DMS53 treated with DMSO at 0.1 percent for 48 hours (cell line): ENCODE measurements at regions not wholly inside any gene's neighbourhood (a gene's known extent, or its start where the extent isn't known, plus 50 kb on each side); places are given as distances from the start of the nearest gene placed in this dataset.
"Not testable (repeated sequence)": the region's sequence is repeated elsewhere in the genome, so short reads cannot be mapped to it uniquely, and the experiment has no call there.

Experiments
- DNase-seq: peaks from one replicate; lab custom pipeline; 2025; ENCODE audit not compliant: unreplicated experiment; lab: John Stamatoyannopoulos, UW

DNA sequence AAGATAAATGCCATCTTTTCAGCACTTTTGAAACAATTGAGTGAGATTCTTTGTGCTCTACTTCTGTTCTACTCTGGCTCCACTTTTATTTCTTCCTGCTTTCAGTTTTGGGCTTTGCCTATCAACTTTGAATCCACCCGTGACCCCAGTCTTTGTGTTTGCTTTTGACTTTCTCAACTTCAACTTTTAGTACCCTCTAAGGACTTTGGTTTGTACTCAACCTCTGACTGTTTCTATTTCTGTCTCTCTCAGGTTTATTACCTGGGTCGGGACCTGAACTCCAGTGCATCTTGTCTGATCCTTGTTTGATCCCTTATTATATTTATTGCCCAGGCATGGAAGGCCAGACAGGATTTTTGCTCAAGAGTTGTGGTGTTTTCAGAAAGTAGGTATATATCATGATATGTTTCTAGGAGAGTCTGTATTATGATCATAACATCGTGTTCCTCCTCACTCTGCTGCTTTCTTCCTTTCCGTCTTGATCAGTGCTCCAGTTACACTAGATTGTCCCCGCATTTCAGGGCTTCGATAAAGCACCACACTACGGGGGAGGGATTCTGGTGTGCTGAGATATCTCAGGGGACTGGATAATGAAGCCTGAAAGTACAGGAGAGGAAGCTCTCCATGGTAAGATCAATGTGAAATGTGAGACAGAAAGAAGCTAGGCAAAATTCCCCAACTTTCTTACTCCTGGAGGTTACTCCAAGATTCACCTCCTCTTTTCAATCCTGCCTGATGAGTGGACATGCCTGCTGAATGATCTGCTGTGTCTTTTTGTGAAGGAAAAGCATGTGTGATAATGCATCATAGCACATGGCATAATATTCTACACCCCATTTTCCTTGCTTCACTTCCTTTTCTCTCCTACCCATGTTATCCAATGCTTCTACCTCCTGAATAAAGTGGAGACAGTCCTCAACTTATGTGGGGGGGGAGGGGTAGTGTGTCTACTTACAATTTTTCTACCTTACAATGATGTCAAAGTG lies 155.5 kb upstream of the GRIN3A start:
- no peak for DNase-seq

DNA sequence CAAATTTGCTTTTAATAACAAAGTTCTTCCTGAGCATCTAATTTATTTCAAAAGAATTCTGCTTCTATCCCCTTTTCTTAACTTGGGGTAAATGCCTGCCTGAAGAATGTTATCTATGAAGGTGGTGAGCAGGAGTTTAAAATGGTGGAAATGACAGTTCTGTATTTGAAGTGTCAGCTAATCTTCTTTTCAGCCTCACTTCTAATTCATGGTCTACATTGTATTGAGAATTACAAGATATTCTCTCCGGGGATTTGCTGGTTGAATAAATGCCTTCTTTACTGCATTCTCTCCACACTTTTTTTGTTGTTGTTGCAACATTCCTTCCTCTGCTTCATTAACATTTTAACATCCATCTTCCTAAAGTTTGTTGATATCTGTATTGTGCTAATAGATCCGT lies 143.1 kb upstream of the GRIN3A start:
- DNase-seq, result no peak

DNA sequence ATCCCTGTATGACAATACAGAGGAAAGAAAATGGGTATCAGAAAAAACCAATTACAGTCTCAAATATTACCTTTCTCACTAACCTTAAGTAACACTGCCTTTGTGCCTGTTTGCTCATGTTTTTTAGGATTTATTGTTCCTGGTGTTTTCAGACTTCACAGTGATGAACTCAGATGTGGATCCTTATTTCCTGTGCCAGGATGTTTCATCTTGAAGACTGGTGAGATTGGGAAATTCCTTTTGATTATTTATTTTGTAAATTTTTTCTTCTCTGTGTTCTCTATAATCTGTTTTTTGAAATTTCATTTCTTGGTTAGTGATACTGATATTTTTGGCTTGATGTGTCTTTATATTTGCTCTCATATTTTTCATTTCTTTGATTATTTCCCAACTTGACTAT lies 142.4 kb upstream of the GRIN3A start:
- DNase-seq, result no peak

DNA sequence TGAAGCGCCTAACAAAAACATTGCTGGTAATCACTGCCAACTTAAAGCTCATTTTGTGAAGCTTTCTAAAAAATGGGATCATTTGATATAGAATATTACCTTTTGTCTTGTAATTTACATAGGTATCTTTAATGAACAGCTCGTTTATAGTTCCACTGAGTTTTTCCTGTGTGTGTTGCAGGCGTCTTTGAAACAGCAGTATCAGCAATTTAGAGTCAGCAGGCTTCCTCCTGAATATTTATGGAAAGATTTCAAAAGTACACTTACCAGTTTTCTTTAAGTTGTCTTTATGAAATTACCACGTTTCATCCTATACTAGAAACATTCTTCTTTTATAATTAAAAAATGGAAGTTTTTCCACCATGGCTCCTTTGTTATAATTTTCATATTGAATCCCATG lies 140.3 kb upstream of the GRIN3A start:
- no peak for DNase-seq

DNA sequence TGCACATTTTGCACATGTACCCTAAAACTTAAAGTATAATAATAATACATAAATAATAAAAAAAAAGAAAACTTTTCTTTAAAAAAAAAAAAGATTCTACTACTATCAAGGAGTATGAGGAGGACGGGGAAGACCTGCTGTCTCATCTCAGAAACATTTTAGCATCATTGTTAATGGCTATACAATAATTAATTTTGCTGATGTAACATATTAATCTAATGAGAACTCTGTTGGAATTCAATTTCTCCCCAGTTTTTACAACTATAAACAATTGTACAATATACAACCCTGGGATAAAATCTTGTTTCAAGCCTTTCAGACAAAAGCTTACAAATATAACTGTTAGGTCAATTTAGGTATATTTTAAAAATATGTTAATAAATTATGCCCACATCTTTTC lies 139.0 kb upstream of the GRIN3A start:
- no peak for DNase-seq

DNA sequence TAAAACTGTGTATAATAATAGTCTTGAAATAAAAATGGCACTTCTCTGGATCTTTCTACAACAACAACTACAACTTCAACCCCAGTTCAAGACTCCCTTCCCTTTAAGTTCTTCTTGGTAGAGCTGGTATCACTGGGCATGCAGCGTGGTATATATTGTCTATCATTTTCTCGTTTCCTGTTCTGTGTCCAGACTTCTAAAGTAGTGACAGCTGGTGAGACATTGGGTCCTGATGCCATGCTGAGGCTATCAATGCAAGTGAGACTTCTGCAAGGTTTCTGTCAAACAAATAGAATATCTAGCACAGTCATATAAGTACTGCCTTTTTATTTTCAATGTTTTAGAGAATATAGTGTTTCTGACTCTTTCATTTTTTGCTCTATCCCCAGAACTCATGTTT lies 123.0 kb upstream of the GRIN3A start:
- DNase-seq, result no peak

GRCh38 chr9:101860920-101861319 lies 122.5 kb upstream of the GRIN3A start:
- no peak for DNase-seq

DNA sequence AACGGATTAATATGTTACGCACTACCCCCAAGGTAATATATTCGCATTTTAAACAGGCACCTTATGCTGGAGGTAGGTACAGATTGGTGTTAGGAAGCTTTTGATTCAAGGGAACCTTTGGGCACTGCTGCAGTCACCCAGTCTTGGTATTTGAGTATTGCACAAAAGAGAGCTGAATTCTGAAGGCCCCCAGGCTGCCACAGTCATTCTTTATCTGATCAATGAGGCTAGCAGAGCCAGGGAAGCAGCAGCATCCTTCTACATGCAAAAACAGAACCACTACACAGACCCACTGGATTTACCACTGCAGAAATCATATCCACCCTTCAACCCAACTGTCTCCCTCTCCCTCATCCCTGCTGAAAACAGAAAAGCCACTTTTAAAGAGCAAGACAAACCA lies 121.2 kb upstream of the GRIN3A start:
- DNase-seq, result no peak

DNA sequence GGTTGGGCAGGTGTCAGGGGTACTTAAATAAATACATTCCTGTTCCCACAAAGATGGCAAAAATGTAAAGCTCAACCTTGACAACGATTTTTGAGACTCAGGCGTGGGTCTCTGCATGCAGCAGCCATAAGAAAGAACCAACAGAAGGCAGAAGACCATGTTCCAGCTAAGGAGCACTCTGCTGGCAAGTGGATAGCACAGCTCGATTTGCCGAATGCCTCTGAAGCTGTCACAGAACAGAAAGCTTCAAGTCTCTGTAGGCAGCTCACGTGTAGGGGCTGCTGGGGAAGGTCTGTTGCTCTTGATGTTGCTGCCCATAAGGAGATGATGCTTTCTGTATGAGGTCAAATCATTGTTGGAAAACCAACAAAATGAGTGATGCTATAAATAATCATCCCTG lies 119.6 kb upstream of the GRIN3A start:
- no peak for DNase-seq

GRCh38 chr9:101849102-101849707 lies 110.8 kb upstream of the GRIN3A start:
- no peak for DNase-seq

DNA sequence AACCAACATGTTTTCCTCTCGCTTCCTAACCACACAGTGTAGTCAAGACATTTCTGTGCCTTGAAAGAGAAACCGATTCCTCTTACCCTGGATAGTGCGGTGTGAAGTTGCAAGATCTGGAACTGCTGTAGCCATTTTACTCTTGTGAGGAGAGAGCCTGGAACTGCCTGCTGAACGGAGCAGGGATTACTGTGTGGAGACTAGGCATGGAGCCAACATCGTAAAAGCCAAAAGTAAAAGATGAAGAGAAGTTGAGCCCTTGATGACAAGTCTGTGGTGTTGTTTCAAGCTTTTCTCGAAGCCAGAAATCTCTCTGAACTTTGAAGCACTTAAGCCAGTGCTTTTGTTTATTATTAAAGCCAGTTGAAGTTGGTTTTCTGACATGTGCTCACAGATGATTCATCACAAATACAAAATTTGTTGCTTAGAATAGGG lies 110.1 kb upstream of the GRIN3A start:
- DNase-seq, result no peak

GRCh38 chr9:101846161-101846560 lies 107.7 kb upstream of the GRIN3A start:
- no peak for DNase-seq

- no peak for DNase-seq
Measured at GRCh38 chr9:101840694-101841188, 102.3 kb upstream of the GRIN3A start.

- DNase-seq, result not testable (repeated sequence)
Measured at GRCh38 chr9:101838988-101839387, 100.5 kb upstream of the GRIN3A start.

GRCh38 chr9:101836021-101836420 lies 97.6 kb upstream of the GRIN3A start:
- no peak for DNase-seq

DNA sequence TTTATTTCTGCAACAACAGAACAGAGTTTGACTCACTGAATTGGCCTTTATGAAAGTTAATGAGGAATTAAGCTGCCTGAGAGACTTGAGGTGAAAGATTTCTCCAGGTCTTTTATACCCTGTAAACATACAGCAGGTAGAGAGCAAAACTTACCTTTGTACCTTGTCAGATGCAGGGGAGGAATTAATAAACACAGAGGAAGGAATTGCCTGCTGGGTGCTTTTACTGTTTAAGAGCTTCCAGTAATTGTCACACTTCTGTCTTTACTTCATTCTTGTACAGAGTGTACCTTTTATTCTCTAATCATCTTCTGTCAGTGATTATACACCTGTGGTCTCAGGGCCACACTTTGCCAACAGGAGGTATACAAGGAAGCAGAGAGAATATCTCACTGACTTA lies 94.0 kb upstream of the GRIN3A start:
- no peak for DNase-seq

GRCh38 chr9:101821450-101821849 lies 83.0 kb upstream of the GRIN3A start:
- DNase-seq, result not testable (repeated sequence)

DNA sequence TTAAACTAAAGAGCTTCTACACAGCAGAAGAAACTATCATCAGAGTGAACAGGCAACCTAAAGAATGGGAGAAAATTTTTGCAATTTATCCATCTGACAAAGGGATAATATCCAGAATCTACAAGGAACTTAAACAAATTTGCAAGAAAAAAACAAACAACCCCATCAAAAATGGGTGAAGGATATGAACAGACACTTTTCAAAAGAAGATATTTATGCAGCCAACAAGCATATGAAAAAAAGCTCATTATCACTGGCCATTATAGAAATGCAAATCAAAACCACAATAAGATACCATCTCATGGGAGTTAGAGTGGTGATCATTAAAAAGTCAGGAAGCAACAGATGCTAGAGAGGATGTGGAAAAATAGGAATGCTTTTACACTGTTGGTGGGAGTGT lies 82.5 kb upstream of the GRIN3A start:
- DNase-seq, result not testable (repeated sequence)

GRCh38 chr9:101814064-101814463 lies 75.6 kb upstream of the GRIN3A start:
- DNase-seq, result no peak

DNA sequence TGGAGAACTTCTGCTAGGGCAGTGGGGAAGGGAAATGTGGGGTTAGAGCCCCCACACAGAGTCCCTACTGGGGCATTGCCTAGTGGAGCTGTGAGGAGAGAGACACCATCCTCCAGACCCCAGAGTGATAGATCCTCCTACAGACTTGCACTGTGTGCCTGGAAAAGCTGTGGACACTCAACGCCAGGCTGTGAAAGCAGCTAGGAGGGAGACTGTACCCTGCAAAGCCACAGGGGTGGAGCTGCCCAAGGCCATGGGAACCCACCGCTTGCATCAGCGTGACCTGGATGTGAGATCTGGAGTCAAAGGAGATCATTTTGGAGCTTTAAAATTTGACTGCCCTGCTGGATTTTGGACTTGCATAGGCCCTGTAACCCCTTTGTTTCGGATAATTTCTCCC lies 69.4 kb upstream of the GRIN3A start:
- not testable (repeated sequence) for DNase-seq

DNA sequence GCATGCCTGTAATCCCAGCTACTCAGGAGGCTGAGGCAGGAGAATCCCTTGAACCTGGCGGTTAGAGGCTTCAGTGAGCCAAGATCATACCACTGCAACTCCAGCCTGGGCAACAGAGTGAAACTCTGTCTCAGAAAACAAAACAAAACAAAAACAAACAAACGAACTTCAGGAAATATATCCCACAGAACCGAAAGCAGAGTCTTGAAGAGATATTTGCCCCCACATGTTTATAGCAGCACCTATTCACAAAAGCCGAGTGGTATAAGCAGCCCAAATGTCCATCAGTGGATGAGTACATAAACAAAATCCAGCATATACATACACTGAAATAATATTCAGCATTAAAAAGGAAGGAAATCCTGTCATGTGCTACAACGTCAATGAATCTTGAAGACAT lies 57.6 kb upstream of the GRIN3A start:
- DNase-seq, result no peak

GRCh38 chr9:101795147-101795546 lies 56.7 kb upstream of the GRIN3A start:
- DNase-seq, result no peak
